ENCODE measurements at regions not wholly inside any gene's neighbourhood (a gene's known extent, or its start where the extent isn't known, plus 50 kb on each side); places are given as distances from the start of the nearest gene placed in this dataset.

DNA sequence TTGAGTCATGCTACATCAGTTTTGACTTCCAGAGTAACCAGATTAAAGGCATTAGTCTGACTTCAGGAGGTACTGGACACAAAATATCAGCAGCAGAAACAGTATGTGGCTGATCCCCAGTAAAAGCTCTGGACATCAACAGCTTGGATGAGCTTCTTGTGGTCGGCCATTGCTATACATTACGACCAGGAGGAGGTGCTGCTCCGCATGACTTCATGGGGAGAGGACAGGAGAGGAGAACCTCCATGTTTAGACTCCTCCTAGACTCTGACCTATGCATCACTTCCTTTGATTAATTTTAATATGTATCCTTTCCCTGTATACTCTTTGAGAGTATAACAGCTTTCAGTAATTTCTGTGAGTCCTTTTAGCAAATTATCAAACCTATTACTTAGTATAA lies 285.6 kb upstream of the ARHGEF26 start:
- Histone ChIP-seq H3K4me3 (ENCODE audit: low read length in 2 of 2) (no peak overlapping the region), H3K36me3 (replicated peaks in 1 of 2; ENCODE audit: control insufficient read depth in 2 of 2, insufficient read depth in 2 of 2, low read length in 2 of 2) (no peaks in the 10 kb centered on the region), H4K8ac (ENCODE audit: low read depth, low read length) (no peak overlapping the region), H2AK5ac (ENCODE audit: low read depth, low read length) (no peak overlapping the region), H3K23ac (ENCODE audit: low read depth, low read length, poor library complexity) (no peak overlapping the region), H3K9ac (ENCODE audit: low read depth, low read length, poor library complexity) (no peak overlapping the region), H4K91ac (ENCODE audit: low read depth, low read length, poor library complexity) (no peak overlapping the region), H2AFZ (ENCODE audit: low read length) (no peak overlapping the region), H3K79me1 (ENCODE audit: low read depth, low read length) (no peaks in the 10 kb centered on the region), H2BK12ac (ENCODE audit: low read length) (no peak overlapping the region), H3K9me3 (replicated peaks in 1 of 2; ENCODE audit: control insufficient read depth in 2 of 2, insufficient read depth in 1 of 2, low read depth in 1 of 2, low read length in 2 of 2) (no peaks in the 10 kb centered on the region), H3K4ac (ENCODE audit: low read length) (no peak overlapping the region), H3K14ac (ENCODE audit: low read length) (no peak overlapping the region), H3K18ac (ENCODE audit: low read length) (no peak overlapping the region), H3K4me1 (ENCODE audit: control insufficient read depth in 2 of 2, insufficient read depth in 1 of 2, low read depth in 1 of 2, low read length in 2 of 2) (no peaks in the 10 kb centered on the region), H3K27me3 (ENCODE audit: control insufficient read depth in 3 of 3, insufficient read depth in 3 of 3, low read depth in 1 of 3, low read length in 3 of 3) (no peaks in the 10 kb centered on the region), H3K4me2 (ENCODE audit: insufficient read depth, low read length, poor library complexity, severe bottlenecking) (no peak overlapping the region), H3K27ac (replicated peaks; ENCODE audit: low read length) (no peak overlapping the region), H2BK15ac (ENCODE audit: low read length) (no peak overlapping the region), H2BK120ac (ENCODE audit: low read depth, low read length) (no peak overlapping the region), H2BK5ac (ENCODE audit: low read length) (no peak overlapping the region)
- no CpG with 5 or more reads among the region's 3 CpGs for WGBS, 2 donors (ENCODE audit: extremely low coverage in 2 of 2, insufficient read length in 2 of 2, insufficient replicate concordance in 1 of 2)
- no peak for DNase-seq (ENCODE audit: low spot score)

GRCh38 chr3:153840487-153840886 lies 280.7 kb upstream of the ARHGEF26 start:
- no peaks in the 10 kb centered on the region for H3K4me1 ChIP-seq (ENCODE audit: control insufficient read depth in 2 of 2, insufficient read depth in 1 of 2, low read depth in 1 of 2, low read length in 2 of 2)
- no peak overlapping the region for H3K4me3 ChIP-seq (ENCODE audit: low read length in 2 of 2)
- no peaks in the 10 kb centered on the region for H3K9me3 ChIP-seq (replicated peaks in 1 of 2; ENCODE audit: control insufficient read depth in 2 of 2, insufficient read depth in 1 of 2, low read depth in 1 of 2, low read length in 2 of 2)
- no peak overlapping the region for H4K8ac ChIP-seq (ENCODE audit: low read depth, low read length)
- H4K91ac ChIP-seq (ENCODE audit: low read depth, low read length, poor library complexity): no peak overlapping the region
- H2BK5ac ChIP-seq (ENCODE audit: low read length): no peak overlapping the region
- no peak overlapping the region for H3K9ac ChIP-seq (ENCODE audit: low read depth, low read length, poor library complexity)
- no peak overlapping the region for H2BK12ac ChIP-seq (ENCODE audit: low read length)
- no peaks in the 10 kb centered on the region for H3K36me3 ChIP-seq (replicated peaks in 1 of 2; ENCODE audit: control insufficient read depth in 2 of 2, insufficient read depth in 2 of 2, low read length in 2 of 2)
- no peaks in the 10 kb centered on the region for H3K79me1 ChIP-seq (ENCODE audit: low read depth, low read length)
- H3K14ac ChIP-seq (ENCODE audit: low read length): no peak overlapping the region
- H2AFZ ChIP-seq (ENCODE audit: low read length): no peak overlapping the region
- no peak overlapping the region for H2BK15ac ChIP-seq (ENCODE audit: low read length)
- H3K23ac ChIP-seq (ENCODE audit: low read depth, low read length, poor library complexity): no peak overlapping the region
- WGBS, 2 donors (ENCODE audit: extremely low coverage in 2 of 2, insufficient read length in 2 of 2, insufficient replicate concordance in 1 of 2): no CpG with 5 or more reads among the region's 1 CpG
- no peak overlapping the region for H2AK5ac ChIP-seq (ENCODE audit: low read depth, low read length)
- no peaks in the 10 kb centered on the region for H3K27me3 ChIP-seq (ENCODE audit: control insufficient read depth in 3 of 3, insufficient read depth in 3 of 3, low read depth in 1 of 3, low read length in 3 of 3)
- no peak for DNase-seq (ENCODE audit: low spot score)
- no peak overlapping the region for H3K4ac ChIP-seq (ENCODE audit: low read length)
- no peak overlapping the region for H3K18ac ChIP-seq (ENCODE audit: low read length)
- H3K27ac ChIP-seq (replicated peaks; ENCODE audit: low read length): no peak overlapping the region
- no peak overlapping the region for H2BK120ac ChIP-seq (ENCODE audit: low read depth, low read length)
- no peak overlapping the region for H3K4me2 ChIP-seq (ENCODE audit: insufficient read depth, low read length, poor library complexity, severe bottlenecking)

DNA sequence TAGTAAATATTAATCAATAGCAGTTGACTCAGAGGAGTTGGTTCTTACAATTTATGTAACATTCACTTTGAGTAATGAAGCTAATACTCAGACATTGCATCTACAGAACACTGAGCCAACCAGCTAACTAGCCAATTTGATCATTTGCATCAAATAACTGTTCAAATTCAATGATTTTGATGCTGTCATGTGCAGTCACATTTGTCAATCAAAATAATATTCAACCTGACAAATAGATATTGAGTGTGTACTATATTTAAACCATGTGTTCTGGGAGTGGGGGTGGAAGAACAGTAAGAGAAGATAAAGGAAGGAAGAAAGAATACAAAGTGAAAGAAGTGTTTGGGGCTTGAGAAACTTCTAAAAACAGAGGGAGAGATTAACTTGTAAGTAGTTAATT lies 277.2 kb upstream of the ARHGEF26 start:
- no peak overlapping the region for H4K8ac ChIP-seq (ENCODE audit: low read depth, low read length)
- no peak overlapping the region for H3K4me3 ChIP-seq (ENCODE audit: low read length in 2 of 2)
- no peak overlapping the region for H2BK12ac ChIP-seq (ENCODE audit: low read length)
- H3K36me3 ChIP-seq (replicated peaks in 1 of 2; ENCODE audit: control insufficient read depth in 2 of 2, insufficient read depth in 2 of 2, low read length in 2 of 2): no peaks in the 10 kb centered on the region
- no peak overlapping the region for H3K18ac ChIP-seq (ENCODE audit: low read length)
- no peak overlapping the region for H3K4me2 ChIP-seq (ENCODE audit: insufficient read depth, low read length, poor library complexity, severe bottlenecking)
- H2AFZ ChIP-seq (ENCODE audit: low read length): no peak overlapping the region
- H3K79me1 ChIP-seq (ENCODE audit: low read depth, low read length): no peaks in the 10 kb centered on the region
- H2BK5ac ChIP-seq (ENCODE audit: low read length): no peak overlapping the region
- H2AK5ac ChIP-seq (ENCODE audit: low read depth, low read length): no peak overlapping the region
- no peak overlapping the region for H3K14ac ChIP-seq (ENCODE audit: low read length)
- no peak overlapping the region for H3K9ac ChIP-seq (ENCODE audit: low read depth, low read length, poor library complexity)
- H3K9me3 ChIP-seq (replicated peaks in 1 of 2; ENCODE audit: control insufficient read depth in 2 of 2, insufficient read depth in 1 of 2, low read depth in 1 of 2, low read length in 2 of 2): no peaks in the 10 kb centered on the region
- H3K23ac ChIP-seq (ENCODE audit: low read depth, low read length, poor library complexity): no peak overlapping the region
- no peak overlapping the region for H3K4ac ChIP-seq (ENCODE audit: low read length)
- H3K27me3 ChIP-seq (ENCODE audit: control insufficient read depth in 3 of 3, insufficient read depth in 3 of 3, low read depth in 1 of 3, low read length in 3 of 3): no peaks in the 10 kb centered on the region
- no peak overlapping the region for H2BK15ac ChIP-seq (ENCODE audit: low read length)
- peaks cover 5 to 12% of the 10 kb centered on the region in 2 donors for H3K4me1 ChIP-seq (ENCODE audit: control insufficient read depth in 2 of 2, insufficient read depth in 1 of 2, low read depth in 1 of 2, low read length in 2 of 2)
- no peak overlapping the region for H3K27ac ChIP-seq (replicated peaks; ENCODE audit: low read length)
- no peak overlapping the region for H2BK120ac ChIP-seq (ENCODE audit: low read depth, low read length)
- H4K91ac ChIP-seq (ENCODE audit: low read depth, low read length, poor library complexity): no peak overlapping the region
- DNase-seq (ENCODE audit: low spot score): no peak

DNA sequence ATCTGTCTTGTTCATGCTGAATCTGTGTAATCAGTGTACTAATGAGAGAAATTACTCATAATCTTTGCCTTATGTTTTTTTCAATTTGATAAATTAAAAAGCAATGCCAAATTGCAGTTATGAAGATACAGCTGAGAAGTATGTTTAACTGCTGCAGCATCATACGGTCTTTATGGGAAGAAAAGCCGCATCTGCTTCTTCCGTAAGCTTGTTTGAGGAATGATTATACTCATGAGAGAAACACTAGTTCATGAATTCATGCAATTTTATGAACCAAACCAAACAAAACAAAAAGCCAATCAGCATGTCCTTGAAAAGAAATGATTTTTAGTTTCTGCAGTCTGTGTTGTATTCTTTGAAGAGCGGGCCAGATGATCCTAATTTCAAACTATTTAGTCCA lies 275.9 kb upstream of the ARHGEF26 start:
- Histone ChIP-seq H2AK5ac (ENCODE audit: low read depth, low read length) (no peak overlapping the region), H3K18ac (ENCODE audit: low read length) (no peak overlapping the region), H3K79me1 (ENCODE audit: low read depth, low read length) (no peaks in the 10 kb centered on the region), H3K4me1 (ENCODE audit: control insufficient read depth in 2 of 2, insufficient read depth in 1 of 2, low read depth in 1 of 2, low read length in 2 of 2) (peaks cover 5 to 16% of the 10 kb centered on the region in 2 donors), H2BK120ac (ENCODE audit: low read depth, low read length) (no peak overlapping the region), H3K23ac (ENCODE audit: low read depth, low read length, poor library complexity) (no peak overlapping the region), H2AFZ (ENCODE audit: low read length) (no peak overlapping the region), H3K36me3 (replicated peaks in 1 of 2; ENCODE audit: control insufficient read depth in 2 of 2, insufficient read depth in 2 of 2, low read length in 2 of 2) (no peaks in the 10 kb centered on the region), H3K27ac (replicated peaks; ENCODE audit: low read length) (no peak overlapping the region), H3K9me3 (replicated peaks in 1 of 2; ENCODE audit: control insufficient read depth in 2 of 2, insufficient read depth in 1 of 2, low read depth in 1 of 2, low read length in 2 of 2) (no peaks in the 10 kb centered on the region), H4K91ac (ENCODE audit: low read depth, low read length, poor library complexity) (no peak overlapping the region), H3K4ac (ENCODE audit: low read length) (no peak overlapping the region), H2BK5ac (ENCODE audit: low read length) (no peak overlapping the region), H3K4me3 (ENCODE audit: low read length in 2 of 2) (no peak overlapping the region), H3K14ac (ENCODE audit: low read length) (no peak overlapping the region), H2BK15ac (ENCODE audit: low read length) (no peak overlapping the region), H2BK12ac (ENCODE audit: low read length) (no peak overlapping the region), H4K8ac (ENCODE audit: low read depth, low read length) (no peak overlapping the region), H3K4me2 (ENCODE audit: insufficient read depth, low read length, poor library complexity, severe bottlenecking) (no peak overlapping the region), H3K27me3 (ENCODE audit: control insufficient read depth in 3 of 3, insufficient read depth in 3 of 3, low read depth in 1 of 3, low read length in 3 of 3) (no peaks in the 10 kb centered on the region), H3K9ac (ENCODE audit: low read depth, low read length, poor library complexity) (no peak overlapping the region)
- DNase-seq (ENCODE audit: low spot score): no peak
- WGBS, 2 donors (ENCODE audit: extremely low coverage in 2 of 2, insufficient read length in 2 of 2, insufficient replicate concordance in 1 of 2): no CpG with 5 or more reads among the region's 4 CpGs
